Liver (tissue), 8 donors: ENCODE measurements at regions not wholly inside any gene's neighbourhood (a gene's known extent, or its start where the extent isn't known, plus 50 kb on each side); places are given as distances from the start of the nearest gene placed in this dataset.
"Not testable (repeated sequence)": the region's sequence is repeated elsewhere in the genome, so short reads cannot be mapped to it uniquely, and the experiment has no call there.

Experiments used
- DNase-seq: peaks from one replicate; pipeline ENCODE4 v3.0.0-alpha.2; 2017; ENCODE audit warnings: low spot score
- H3K27ac ChIP-seq, 2 donors: one replicate each; pipeline ENCODE4 v1.7.0; 2013; ENCODE audit warnings: inconsistent platforms in 2 of 2, low read length in 2 of 2, control low read depth in 1 of 2, low read depth in 1 of 2, mild to moderate bottlenecking in 1 of 2
- H3K27me3 ChIP-seq, 4 donors: one replicate each; pipeline versions ENCODE4 v1.6.1 to v1.7.0; 2013; ENCODE audit warnings: low read length in 3 of 4, inconsistent platforms in 1 of 4, mild to moderate bottlenecking in 1 of 4, moderate library complexity in 1 of 4; ENCODE audit not compliant: control insufficient read depth in 4 of 4, insufficient read depth in 4 of 4
- H3K36me3 ChIP-seq, 4 donors: one replicate each; pipeline versions ENCODE4 v1.6.1 to v1.7.0; 2013; ENCODE audit warnings: low read length in 3 of 4, mild to moderate bottlenecking in 3 of 4, low read depth in 1 of 4, moderate library complexity in 1 of 4; ENCODE audit not compliant: control insufficient read depth in 4 of 4, insufficient read depth in 3 of 4
- H3K4me1 ChIP-seq, 4 donors: one replicate each; pipeline versions ENCODE4 v1.6.1 to v1.7.0; 2013; ENCODE audit warnings: low read length in 3 of 4, mild to moderate bottlenecking in 3 of 4, moderate library complexity in 1 of 4; ENCODE audit not compliant: control insufficient read depth in 4 of 4, insufficient read depth in 4 of 4
- H3K4me3 ChIP-seq, 3 donors: one replicate each; pipeline versions ENCODE4 v1.6.1 to v1.7.0; 2013; ENCODE audit warnings: low read length in 3 of 3, control low read depth in 1 of 3, low read depth in 1 of 3, mild to moderate bottlenecking in 1 of 3
- H3K9ac ChIP-seq, 2 donors: one replicate each; pipeline ENCODE4 v1.7.0; 2013; ENCODE audit warnings: low read length in 2 of 2, mild to moderate bottlenecking in 2 of 2, moderate library complexity in 2 of 2, control low read depth in 1 of 2, low read depth in 1 of 2
- H3K9me3 ChIP-seq, 4 donors: one replicate each; pipeline versions ENCODE4 v1.6.1 to v1.7.0; 2013; ENCODE audit warnings: low read length in 3 of 4; ENCODE audit not compliant: control insufficient read depth in 4 of 4
- EGR1 ChIP-seq, 2 donors: IDR thresholded peaks; 2 replicates each; pipeline ENCODE4 v1.6.1; 2016 to 2018; ENCODE audit warnings: antibody characterized with exemption in 2 of 2, low read depth in 2 of 2
- FOXA1 ChIP-seq: IDR thresholded peaks from 2 replicates; pipeline ENCODE4 v1.6.1; 2016; ENCODE audit warnings: antibody characterized with exemption
- FOXA2 ChIP-seq: IDR thresholded peaks from 2 replicates; pipeline ENCODE4 v1.6.1; 2016; ENCODE audit warnings: antibody characterized with exemption
- GABPA ChIP-seq, 2 donors: IDR thresholded peaks in 1 of 2; conservative IDR thresholded peaks in 1 of 2; 2 replicates each; pipeline ENCODE4 v1.6.1; 2016; ENCODE audit warnings: antibody characterized with exemption in 2 of 2, mild to moderate bottlenecking in 1 of 2, moderate library complexity in 1 of 2
- HNF4A ChIP-seq, 2 donors: conservative IDR thresholded peaks; 2 replicates each; pipeline ENCODE4 v1.6.1; 2016; ENCODE audit warnings: antibody characterized with exemption in 2 of 2, mild to moderate bottlenecking in 2 of 2
- HNF4G ChIP-seq: IDR thresholded peaks from 2 replicates; pipeline ENCODE4 v1.6.1; 2016; ENCODE audit warnings: antibody characterized with exemption
- JUND ChIP-seq, 2 donors: IDR thresholded peaks; 2 replicates each; pipeline ENCODE4 v1.6.1; 2016; ENCODE audit warnings: antibody characterized with exemption in 2 of 2
- NR2F2 ChIP-seq: IDR thresholded peaks from 2 replicates; pipeline ENCODE4 v1.6.1; 2016; ENCODE audit warnings: antibody characterized with exemption
- RAD21 ChIP-seq, 2 donors: IDR thresholded peaks; 2 replicates each; pipeline ENCODE4 v1.6.1; 2016; ENCODE audit warnings: antibody characterized with exemption in 2 of 2, mild to moderate bottlenecking in 2 of 2
- RXRA ChIP-seq, 2 donors: IDR thresholded peaks; 2 replicates each; pipeline ENCODE4 v1.6.1; 2017 to 2018; ENCODE audit warnings: antibody characterized with exemption in 2 of 2, mild to moderate bottlenecking in 1 of 2
- SP1 ChIP-seq: IDR thresholded peaks from 2 replicates; pipeline ENCODE4 v1.6.1; 2018; ENCODE audit warnings: antibody characterized with exemption, mild to moderate bottlenecking
- TAF1 ChIP-seq: conservative IDR thresholded peaks from 2 replicates; pipeline ENCODE4 v1.6.1; 2016; ENCODE audit warnings: antibody characterized with exemption, mild to moderate bottlenecking
- YY1 ChIP-seq: IDR thresholded peaks from 2 replicates; pipeline ENCODE4 v1.6.1; 2016; ENCODE audit warnings: antibody characterized with exemption, mild to moderate bottlenecking
- WGBS: extraction: QIAGEN DNeasy Blood & Tissue Kit; methylation state at CpG from one replicate; pipeline ENCODE4 v1.1.7; 2013; 5-methylcytosine and 5-hydroxymethylcytosine counted together
- TF ChIP-seq, protein P1 (sequence below): IDR thresholded peaks from 2 replicates; pipeline ENCODE4 v1.6.1; 2016; ENCODE audit warnings: antibody characterized with exemption
- TF ChIP-seq, protein P2 (sequence below): fragments of 150-350 bp; IDR thresholded peaks from 2 replicates; pipeline ENCODE4 v1.5.1; 2017; ENCODE audit warnings: improper control_type of control experiment, low read depth, low read length; ENCODE audit not compliant: missing input control
- TF ChIP-seq, protein P3 (sequence below): IDR thresholded peaks from 2 replicates; pipeline ENCODE4 v1.6.1; 2016; ENCODE audit warnings: antibody characterized with exemption
- TF ChIP-seq, protein P4 (sequence below): IDR thresholded peaks from 2 replicates; pipeline ENCODE4 v1.6.1; 2016; ENCODE audit warnings: antibody characterized with exemption, mild to moderate bottlenecking
- donor health status: healthy.
- donor health status: healthy.
- donor health status: healthy.
- donor health status: healthy.
- donor health status: healthy.

DNA sequence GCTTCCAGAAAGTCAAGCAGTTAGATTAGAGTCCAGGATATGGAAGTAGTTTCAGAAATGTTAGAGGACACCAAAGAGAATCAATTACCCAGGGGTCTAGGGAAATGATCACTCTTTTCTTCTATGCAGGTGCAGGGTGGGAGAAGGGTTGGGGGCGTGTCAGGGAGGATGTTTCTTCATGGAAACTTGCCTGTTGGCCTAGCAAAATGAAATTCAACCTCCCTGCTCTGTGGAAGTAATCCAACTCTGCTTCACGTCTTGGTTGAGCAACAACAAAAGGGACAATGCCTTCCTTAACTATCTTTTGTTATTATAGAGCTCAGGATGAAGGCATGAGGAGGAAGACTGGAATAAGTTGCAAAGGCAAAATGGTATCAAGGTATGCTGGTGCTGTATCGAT, 210.8 kb upstream of the ETAA1 start:
- H3K27ac ChIP-seq = no peak overlapping the region
- 57% methylated on average over 3 of the region's 3 CpGs for WGBS
- no peaks in the 10 kb centered on the region for H3K4me1 ChIP-seq
- TF ChIP-seq FOXA2 (no peak), EGR1 (IDR thresholded peaks at IDR 0.05; ENCODE audit: low read depth in 2 of 2) (no peak), HNF4A (conservative IDR thresholded peaks at IDR 0.05) (no peak), TAF1 (no peak), HNF4G (no peak)
- peaks cover 0 to 16% (median 4%) of the 10 kb centered on the region in 4 donors for H3K27me3 ChIP-seq
- no peaks in the 10 kb centered on the region for H3K36me3 ChIP-seq
- no peak overlapping the region for H3K4me3 ChIP-seq
- H3K9me3 ChIP-seq = peaks cover 0 to 3% (median 0%) of the 10 kb centered on the region in 4 donors
- DNase-seq = no peak
- H3K9ac ChIP-seq = no peak overlapping the region

DNA sequence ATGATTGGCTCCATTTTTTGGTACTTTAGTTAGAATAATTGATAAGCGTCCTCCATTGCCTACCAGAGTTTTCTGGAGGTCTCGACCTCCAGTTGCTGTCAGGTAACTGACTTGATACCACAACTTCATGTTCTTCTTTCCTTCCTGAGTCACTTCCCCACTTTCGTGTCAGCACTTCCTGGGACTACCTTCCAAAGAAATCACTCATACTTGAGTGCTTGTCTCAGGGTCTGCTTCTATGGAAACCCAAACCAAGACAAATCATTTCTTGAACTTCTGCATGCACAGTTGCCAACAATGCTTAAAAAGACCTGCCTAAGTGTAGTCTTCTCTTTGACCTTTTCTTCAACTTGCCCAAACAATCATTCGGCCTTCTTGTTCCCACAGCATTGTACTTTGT, 210.3 kb upstream of the ETAA1 start:
- Histone ChIP-seq H3K9ac (no peak overlapping the region), H3K4me3 (no peak overlapping the region), H3K9me3 (peaks cover 0 to 3% (median 0%) of the 10 kb centered on the region in 4 donors), H3K36me3 (no peaks in the 10 kb centered on the region), H3K27me3 (peaks cover 0 to 16% (median 4%) of the 10 kb centered on the region in 4 donors), H3K27ac (no peak overlapping the region), H3K4me1 (no peaks in the 10 kb centered on the region)
- no peak for TF ChIP-seq HNF4G
- no peak for TF ChIP-seq TAF1
- TF ChIP-seq NR2F2 = no peak
- 89% methylated on average over 4 of the region's 4 CpGs for WGBS
- DNase-seq = no peak

DNA sequence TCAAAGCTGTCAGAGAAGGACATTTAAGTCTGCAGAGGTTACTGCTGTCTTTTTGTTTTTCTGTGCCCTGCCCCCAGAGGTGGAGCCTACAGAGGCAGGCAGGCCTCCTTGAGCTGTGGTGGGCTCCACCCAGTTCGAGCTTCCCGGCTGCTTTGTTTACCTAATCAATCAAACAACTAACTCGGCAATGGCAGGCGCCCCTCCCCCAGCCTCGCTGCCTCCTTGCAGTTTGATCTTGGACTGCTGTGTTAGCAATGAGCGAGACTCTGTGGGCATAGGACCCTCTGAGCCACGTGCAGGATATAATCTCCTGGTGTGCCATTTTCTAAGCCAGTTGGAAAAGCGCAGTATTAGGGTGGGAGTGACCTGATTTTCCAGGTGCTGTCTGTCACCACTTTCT, 201.8 kb upstream of the ETAA1 start:
- not testable (repeated sequence) for H3K4me1 ChIP-seq, H3K36me3 ChIP-seq, H3K27ac ChIP-seq, DNase-seq, H3K9me3 ChIP-seq, H3K27me3 ChIP-seq, H3K4me3 ChIP-seq, H3K9ac ChIP-seq
- 57% methylated on average over 8 of the region's 8 CpGs for WGBS

DNA sequence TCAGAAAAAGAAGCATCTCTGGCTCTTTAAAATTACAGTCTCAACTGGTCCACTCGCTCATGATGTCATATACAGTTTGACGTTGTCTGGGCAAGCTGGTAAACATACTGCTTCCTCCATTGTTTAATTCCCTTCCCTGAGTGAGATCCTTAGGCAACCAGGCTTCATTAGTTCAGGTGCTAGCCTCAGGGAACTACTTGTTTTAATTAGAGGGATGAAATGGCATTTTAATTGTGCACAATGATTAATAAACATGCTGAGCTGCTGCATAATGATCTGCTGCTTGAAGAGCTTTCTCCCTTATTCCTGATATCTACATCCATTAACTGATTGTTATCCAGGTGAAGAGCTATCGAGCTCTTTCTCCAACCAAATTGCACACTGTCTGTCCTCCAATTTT, 195.6 kb upstream of the ETAA1 start:
- no peaks in the 10 kb centered on the region for H3K4me1 ChIP-seq
- no peak overlapping the region for H3K4me3 ChIP-seq
- no peak overlapping the region for H3K27ac ChIP-seq
- H3K27me3 ChIP-seq = peaks cover 0 to 13% (median 1%) of the 10 kb centered on the region in 4 donors
- H3K9ac ChIP-seq = no peak overlapping the region
- no peaks in the 10 kb centered on the region for H3K36me3 ChIP-seq
- DNase-seq = no peak
- WGBS = 81% methylated on average over 3 of the region's 3 CpGs
- H3K9me3 ChIP-seq = no peaks in the 10 kb centered on the region
- TF ChIP-seq TAF1 (no peak), FOXA1 (no peak), GABPA (IDR thresholded peaks at IDR 0.05 in 1 of 2, conservative IDR thresholded peaks at IDR 0.05 in 1 of 2) (no peak), HNF4G (no peak), SP1 (no peak), NR2F2 (no peak), RAD21 (IDR thresholded peaks at IDR 0.05) (no peak), EGR1 (IDR thresholded peaks at IDR 0.05; ENCODE audit: low read depth in 2 of 2) (no peak), HNF4A (conservative IDR thresholded peaks at IDR 0.05) (no peak), RXRA (IDR thresholded peaks at IDR 0.05) (no peak), FOXA2 (no peak), YY1 (no peak), JUND (IDR thresholded peaks at IDR 0.05) (no peak)
- TF ChIP-seq, protein P1, sequence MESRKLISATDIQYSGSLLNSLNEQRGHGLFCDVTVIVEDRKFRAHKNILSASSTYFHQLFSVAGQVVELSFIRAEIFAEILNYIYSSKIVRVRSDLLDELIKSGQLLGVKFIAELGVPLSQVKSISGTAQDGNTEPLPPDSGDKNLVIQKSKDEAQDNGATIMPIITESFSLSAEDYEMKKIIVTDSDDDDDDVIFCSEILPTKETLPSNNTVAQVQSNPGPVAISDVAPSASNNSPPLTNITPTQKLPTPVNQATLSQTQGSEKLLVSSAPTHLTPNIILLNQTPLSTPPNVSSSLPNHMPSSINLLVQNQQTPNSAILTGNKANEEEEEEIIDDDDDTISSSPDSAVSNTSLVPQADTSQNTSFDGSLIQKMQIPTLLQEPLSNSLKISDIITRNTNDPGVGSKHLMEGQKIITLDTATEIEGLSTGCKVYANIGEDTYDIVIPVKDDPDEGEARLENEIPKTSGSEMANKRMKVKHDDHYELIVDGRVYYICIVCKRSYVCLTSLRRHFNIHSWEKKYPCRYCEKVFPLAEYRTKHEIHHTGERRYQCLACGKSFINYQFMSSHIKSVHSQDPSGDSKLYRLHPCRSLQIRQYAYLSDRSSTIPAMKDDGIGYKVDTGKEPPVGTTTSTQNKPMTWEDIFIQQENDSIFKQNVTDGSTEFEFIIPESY = no peak
- TF ChIP-seq, protein P2, sequence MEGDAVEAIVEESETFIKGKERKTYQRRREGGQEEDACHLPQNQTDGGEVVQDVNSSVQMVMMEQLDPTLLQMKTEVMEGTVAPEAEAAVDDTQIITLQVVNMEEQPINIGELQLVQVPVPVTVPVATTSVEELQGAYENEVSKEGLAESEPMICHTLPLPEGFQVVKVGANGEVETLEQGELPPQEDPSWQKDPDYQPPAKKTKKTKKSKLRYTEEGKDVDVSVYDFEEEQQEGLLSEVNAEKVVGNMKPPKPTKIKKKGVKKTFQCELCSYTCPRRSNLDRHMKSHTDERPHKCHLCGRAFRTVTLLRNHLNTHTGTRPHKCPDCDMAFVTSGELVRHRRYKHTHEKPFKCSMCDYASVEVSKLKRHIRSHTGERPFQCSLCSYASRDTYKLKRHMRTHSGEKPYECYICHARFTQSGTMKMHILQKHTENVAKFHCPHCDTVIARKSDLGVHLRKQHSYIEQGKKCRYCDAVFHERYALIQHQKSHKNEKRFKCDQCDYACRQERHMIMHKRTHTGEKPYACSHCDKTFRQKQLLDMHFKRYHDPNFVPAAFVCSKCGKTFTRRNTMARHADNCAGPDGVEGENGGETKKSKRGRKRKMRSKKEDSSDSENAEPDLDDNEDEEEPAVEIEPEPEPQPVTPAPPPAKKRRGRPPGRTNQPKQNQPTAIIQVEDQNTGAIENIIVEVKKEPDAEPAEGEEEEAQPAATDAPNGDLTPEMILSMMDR = no peak
- TF ChIP-seq, protein P3, sequence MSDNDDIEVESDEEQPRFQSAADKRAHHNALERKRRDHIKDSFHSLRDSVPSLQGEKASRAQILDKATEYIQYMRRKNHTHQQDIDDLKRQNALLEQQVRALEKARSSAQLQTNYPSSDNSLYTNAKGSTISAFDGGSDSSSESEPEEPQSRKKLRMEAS = no peak
- TF ChIP-seq, protein P4, sequence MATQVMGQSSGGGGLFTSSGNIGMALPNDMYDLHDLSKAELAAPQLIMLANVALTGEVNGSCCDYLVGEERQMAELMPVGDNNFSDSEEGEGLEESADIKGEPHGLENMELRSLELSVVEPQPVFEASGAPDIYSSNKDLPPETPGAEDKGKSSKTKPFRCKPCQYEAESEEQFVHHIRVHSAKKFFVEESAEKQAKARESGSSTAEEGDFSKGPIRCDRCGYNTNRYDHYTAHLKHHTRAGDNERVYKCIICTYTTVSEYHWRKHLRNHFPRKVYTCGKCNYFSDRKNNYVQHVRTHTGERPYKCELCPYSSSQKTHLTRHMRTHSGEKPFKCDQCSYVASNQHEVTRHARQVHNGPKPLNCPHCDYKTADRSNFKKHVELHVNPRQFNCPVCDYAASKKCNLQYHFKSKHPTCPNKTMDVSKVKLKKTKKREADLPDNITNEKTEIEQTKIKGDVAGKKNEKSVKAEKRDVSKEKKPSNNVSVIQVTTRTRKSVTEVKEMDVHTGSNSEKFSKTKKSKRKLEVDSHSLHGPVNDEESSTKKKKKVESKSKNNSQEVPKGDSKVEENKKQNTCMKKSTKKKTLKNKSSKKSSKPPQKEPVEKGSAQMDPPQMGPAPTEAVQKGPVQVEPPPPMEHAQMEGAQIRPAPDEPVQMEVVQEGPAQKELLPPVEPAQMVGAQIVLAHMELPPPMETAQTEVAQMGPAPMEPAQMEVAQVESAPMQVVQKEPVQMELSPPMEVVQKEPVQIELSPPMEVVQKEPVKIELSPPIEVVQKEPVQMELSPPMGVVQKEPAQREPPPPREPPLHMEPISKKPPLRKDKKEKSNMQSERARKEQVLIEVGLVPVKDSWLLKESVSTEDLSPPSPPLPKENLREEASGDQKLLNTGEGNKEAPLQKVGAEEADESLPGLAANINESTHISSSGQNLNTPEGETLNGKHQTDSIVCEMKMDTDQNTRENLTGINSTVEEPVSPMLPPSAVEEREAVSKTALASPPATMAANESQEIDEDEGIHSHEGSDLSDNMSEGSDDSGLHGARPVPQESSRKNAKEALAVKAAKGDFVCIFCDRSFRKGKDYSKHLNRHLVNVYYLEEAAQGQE = no peak
